H9 (cell line): ENCODE measurements at regions not wholly inside any gene's neighbourhood (a gene's known extent, or its start where the extent isn't known, plus 50 kb on each side); places are given as distances from the start of the nearest gene placed in this dataset.

ENCODE experiments used
- DNase-seq: peaks from one replicate; pipeline ENCODE4 v3.0.0-alpha.2; 2017
- H2AFZ ChIP-seq: one replicate; pipeline ENCODE4 v1.6.1; 2013; ENCODE audit warnings: mild to moderate bottlenecking, low read length, control low read depth, moderate library complexity
- H2AK5ac ChIP-seq: 2 replicates; pipeline ENCODE4 v1.6.1; 2013; ENCODE audit warnings: low read length, control low read depth, mixed read lengths; ENCODE audit not compliant: insufficient read length
- H2BK120ac ChIP-seq: one replicate; pipeline ENCODE4 v1.6.1; 2013; ENCODE audit warnings: low read depth, mild to moderate bottlenecking, low read length, control low read depth, inconsistent platforms; ENCODE audit not compliant: poor library complexity, severe bottlenecking
- H2BK12ac ChIP-seq: 2 replicates; pipeline ENCODE4 v1.6.1; 2013; ENCODE audit warnings: low read length, control low read depth, mixed read lengths, low read depth; ENCODE audit not compliant: insufficient read length
- H2BK15ac ChIP-seq: 2 replicates; pipeline ENCODE4 v1.6.1; 2013; ENCODE audit warnings: low read depth, low read length, control low read depth
- H2BK20ac ChIP-seq: one replicate; pipeline ENCODE4 v1.6.1; 2013; ENCODE audit warnings: low read depth, mild to moderate bottlenecking, low read length, control low read depth, inconsistent platforms; ENCODE audit not compliant: poor library complexity, severe bottlenecking
- H2BK5ac ChIP-seq: 2 replicates; pipeline ENCODE4 v1.6.1; 2013; ENCODE audit warnings: low read length, control low read depth, mixed read lengths; ENCODE audit not compliant: insufficient read length
- H3K14ac ChIP-seq: 2 replicates; pipeline ENCODE4 v1.6.1; 2013; ENCODE audit warnings: low read length, control low read depth; ENCODE audit not compliant: insufficient read depth
- H3K18ac ChIP-seq: 2 replicates; pipeline ENCODE4 v1.6.1; 2013; ENCODE audit warnings: low read depth, mild to moderate bottlenecking, mixed read lengths, low read length, control low read depth; ENCODE audit not compliant: insufficient read length
- H3K23ac ChIP-seq: 2 replicates; pipeline ENCODE4 v1.6.1; 2013; ENCODE audit warnings: low read length, control low read depth, mixed read lengths, low read depth; ENCODE audit not compliant: insufficient read length
- H3K23me2 ChIP-seq: 2 replicates; pipeline ENCODE4 v1.6.1; 2013; ENCODE audit warnings: low read depth, mild to moderate bottlenecking, mixed read lengths, low read length, control low read depth; ENCODE audit not compliant: insufficient read length, poor library complexity, severe bottlenecking
- H3K27ac ChIP-seq: 2 replicates; pipeline ENCODE4 v1.5.1; 2013; ENCODE audit warnings: low read length, control low read depth, mixed read lengths, low read depth; ENCODE audit not compliant: insufficient read length
- H3K27me3 ChIP-seq: 2 replicates; pipeline ENCODE4 v1.6.1; 2013; ENCODE audit warnings: low read length, control low read depth, inconsistent platforms; ENCODE audit not compliant: insufficient read depth
- H3K4ac ChIP-seq: 2 replicates; pipeline ENCODE4 v1.6.1; 2013; ENCODE audit warnings: low read depth, mild to moderate bottlenecking, control low read depth, inconsistent platforms, low read length, moderate library complexity
- H3K4me1 ChIP-seq: 2 replicates; pipeline ENCODE4 v1.6.1; 2013; ENCODE audit warnings: low read length, control low read depth, inconsistent platforms; ENCODE audit not compliant: insufficient read depth
- H3K4me2 ChIP-seq: 2 replicates; pipeline ENCODE4 v1.6.1; 2013; ENCODE audit warnings: low read length, control low read depth, mixed read lengths; ENCODE audit not compliant: insufficient read length, insufficient read depth
- H3K56ac ChIP-seq: 2 replicates; pipeline ENCODE4 v1.6.1; 2013; ENCODE audit warnings: low read depth, mild to moderate bottlenecking, mixed read lengths, low read length, control low read depth; ENCODE audit not compliant: insufficient read length
- H3K79me1 ChIP-seq: 2 replicates; pipeline ENCODE4 v1.6.1; 2013; ENCODE audit warnings: low read depth, mild to moderate bottlenecking, moderate library complexity, low read length, control low read depth, inconsistent platforms; ENCODE audit not compliant: insufficient read depth, poor library complexity, severe bottlenecking
- H3K79me2 ChIP-seq: 2 replicates; pipeline ENCODE4 v1.6.1; 2013; ENCODE audit warnings: low read length, control low read depth, inconsistent platforms; ENCODE audit not compliant: insufficient read depth
- H3K9ac ChIP-seq: 2 replicates; pipeline ENCODE4 v1.6.1; 2013; ENCODE audit warnings: low read length, control low read depth, mixed read lengths; ENCODE audit not compliant: insufficient read length; ENCODE audit errors: extremely low read depth
- H3K9me3 ChIP-seq: one replicate; pipeline ENCODE4 v1.6.1; 2013; ENCODE audit warnings: low read depth, low read length, inconsistent platforms; ENCODE audit not compliant: control insufficient read depth
- H3T11ph ChIP-seq: one replicate; pipeline ENCODE4 v1.6.1; 2013; ENCODE audit warnings: mild to moderate bottlenecking, low read length, control low read depth, inconsistent platforms
- H4K20me1 ChIP-seq: one replicate; pipeline ENCODE4 v1.6.1; 2013; ENCODE audit not compliant: control insufficient read depth, insufficient read length, insufficient read depth
- H4K5ac ChIP-seq: 2 replicates; pipeline ENCODE4 v1.6.1; 2013; ENCODE audit warnings: low read depth, mild to moderate bottlenecking, mixed read lengths, low read length, control low read depth; ENCODE audit not compliant: insufficient read length
- H4K8ac ChIP-seq: replicated peaks from 2 replicates; pipeline ENCODE4 v1.6.1; 2013; ENCODE audit warnings: low read length, control low read depth, mixed read lengths, low read depth; ENCODE audit not compliant: insufficient read length
- H4K91ac ChIP-seq: 2 replicates; pipeline ENCODE4 v1.6.1; 2013; ENCODE audit warnings: low read depth, mild to moderate bottlenecking, moderate library complexity, mixed read lengths, low read length, control low read depth; ENCODE audit not compliant: insufficient read length
- H3K27ac Mint-ChIP-seq, 3 experiments: 2 replicates in 2 of 3; 3 replicates in 1 of 3; pipeline ENCODE4 v1.8.0; 2020 to 2021; ENCODE audit warnings: mixed read lengths in 3 of 3, mild to moderate bottlenecking in 1 of 3, moderate library complexity in 1 of 3
- H3K27me3 Mint-ChIP-seq: 2 replicates; pipeline ENCODE4 v1.8.0; 2021; ENCODE audit warnings: low read depth, mild to moderate bottlenecking, moderate library complexity, mixed read lengths
- H3K36me3 Mint-ChIP-seq, 3 experiments: 2 replicates in 2 of 3; 3 replicates in 1 of 3; pipeline ENCODE4 v1.8.0; 2020 to 2021; ENCODE audit warnings: low read depth in 3 of 3, mixed read lengths in 3 of 3; ENCODE audit not compliant: insufficient read depth in 1 of 3
- H3K4me1 Mint-ChIP-seq, 2 experiments: 2 replicates each; pipeline ENCODE4 v1.8.0; 2020; ENCODE audit warnings: mixed read lengths in 2 of 2
- H3K4me3 Mint-ChIP-seq, 2 experiments: 2 replicates in 1 of 2; 3 replicates in 1 of 2; pipeline ENCODE4 v1.8.0; 2020 to 2021; ENCODE audit warnings: mild to moderate bottlenecking in 2 of 2, mixed read lengths in 2 of 2, moderate library complexity in 1 of 2
- H3K9me3 Mint-ChIP-seq, 2 experiments: 2 replicates in 1 of 2; 3 replicates in 1 of 2; pipeline ENCODE4 v1.8.0; 2020; ENCODE audit warnings: mild to moderate bottlenecking in 2 of 2, mixed read lengths in 2 of 2, moderate library complexity in 1 of 2
- CTCF ChIP-seq: fragments of 200-600 bp; sonication (generic); conservative IDR thresholded peaks from 3 replicates; pipeline ENCODE4 v1.8.0; 2021; ENCODE audit warnings: antibody characterized with exemption, mild to moderate bottlenecking
- whole genome bisulfite sequencing: extraction: QIAGEN DNeasy Blood & Tissue Kit; methylation state at CpG from one replicate; pipeline ENCODE4 v1.1.7; 2013; ENCODE audit warnings: missing lambda C conversion rate, low lambda C conversion rate, mixed read lengths; ENCODE audit not compliant: insufficient read length; ENCODE audit errors: extremely low coverage; 5-methylcytosine and 5-hydroxymethylcytosine counted together

GRCh38 chr6:66985816-66986215 lies 1278.8 kb upstream of the EYS start:
- Histone ChIP-seq H3K23ac (no peak overlapping the region), H2BK12ac (no peak overlapping the region), H2BK15ac (no peak overlapping the region), H3K27ac (no peak overlapping the region), H2BK5ac (no peak overlapping the region), H3K9me3 (no peaks in the 10 kb centered on the region), H3K23me2 (no peaks in the 10 kb centered on the region), H4K91ac (no peak overlapping the region), H4K8ac (no peak overlapping the region), H2BK20ac (no peak overlapping the region), H3K4me2 (no peak overlapping the region), H3K79me1 (no peaks in the 10 kb centered on the region), H3K9ac (no peak overlapping the region), H3K18ac (no peak overlapping the region), H3K4ac (no peak overlapping the region), H3K27me3 (no peaks in the 10 kb centered on the region), H3K14ac (no peak overlapping the region), H3K4me1 (no peaks in the 10 kb centered on the region), H2AK5ac (no peak overlapping the region), H2AFZ (no peak overlapping the region), H3K56ac (no peak overlapping the region), H2BK120ac (no peak overlapping the region), H4K20me1 (no peaks in the 10 kb centered on the region), H3K79me2 (no peaks in the 10 kb centered on the region), H4K5ac (no peak overlapping the region), H3T11ph (no peak overlapping the region)
- no peaks in the 10 kb centered on the region for H3K4me1 Mint-ChIP-seq
- no peaks in the 10 kb centered on the region; the same call in 1 of the 2 replicates for H3K27me3 Mint-ChIP-seq
- peaks cover 18 to 19% of the 10 kb centered on the region in 2 experiments for H3K9me3 Mint-ChIP-seq
- DNase-seq = no peak
- TF ChIP-seq CTCF = no peak
- H3K36me3 Mint-ChIP-seq = peaks cover 3 to 15% (median 6%) of the 10 kb centered on the region in 3 experiments; a peak in 4 of 7 replicates
- no peak overlapping the region for H3K27ac Mint-ChIP-seq
- H3K4me3 Mint-ChIP-seq = no peak overlapping the region
- no CpG with 5 or more reads among the region's 1 CpG for WGBS
